ENCODE measurements at regions not wholly inside any gene's neighbourhood (a gene's known extent, or its start where the extent isn't known, plus 50 kb on each side); places are given as distances from the start of the nearest gene placed in this dataset.

DNA sequence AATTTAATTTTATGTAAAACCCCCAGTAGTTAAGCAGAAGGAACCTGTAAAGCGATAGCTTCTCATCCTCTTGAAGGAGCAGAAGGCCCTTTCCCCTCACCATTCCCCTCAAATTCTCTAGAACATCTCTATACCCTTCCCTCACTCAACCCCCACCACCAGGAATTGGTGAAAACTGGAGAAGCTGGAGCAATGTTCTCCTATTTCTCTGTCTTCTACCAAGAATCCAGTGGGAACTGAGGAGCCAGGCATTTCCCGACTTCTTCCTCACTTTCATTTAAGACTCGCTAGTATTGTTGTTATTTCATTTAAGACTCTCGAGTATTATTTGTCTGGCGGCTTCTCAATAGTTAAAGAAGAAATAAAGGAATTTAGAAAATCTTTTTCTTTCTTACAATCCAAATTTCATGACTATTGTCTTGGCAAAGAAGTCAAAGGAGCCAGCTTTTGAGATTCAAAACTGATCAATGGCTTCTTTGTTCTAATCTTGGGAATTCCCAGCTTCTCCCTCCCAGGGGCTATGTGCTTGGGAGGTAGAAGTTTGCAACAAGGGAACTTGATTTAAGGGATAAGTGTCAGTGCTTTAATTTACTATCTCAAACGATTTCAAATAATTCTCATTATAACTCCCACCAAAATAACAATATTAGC, 253.3 kb upstream of the ADGRL2 start:
- TF ChIP-seq, protein P1, sequence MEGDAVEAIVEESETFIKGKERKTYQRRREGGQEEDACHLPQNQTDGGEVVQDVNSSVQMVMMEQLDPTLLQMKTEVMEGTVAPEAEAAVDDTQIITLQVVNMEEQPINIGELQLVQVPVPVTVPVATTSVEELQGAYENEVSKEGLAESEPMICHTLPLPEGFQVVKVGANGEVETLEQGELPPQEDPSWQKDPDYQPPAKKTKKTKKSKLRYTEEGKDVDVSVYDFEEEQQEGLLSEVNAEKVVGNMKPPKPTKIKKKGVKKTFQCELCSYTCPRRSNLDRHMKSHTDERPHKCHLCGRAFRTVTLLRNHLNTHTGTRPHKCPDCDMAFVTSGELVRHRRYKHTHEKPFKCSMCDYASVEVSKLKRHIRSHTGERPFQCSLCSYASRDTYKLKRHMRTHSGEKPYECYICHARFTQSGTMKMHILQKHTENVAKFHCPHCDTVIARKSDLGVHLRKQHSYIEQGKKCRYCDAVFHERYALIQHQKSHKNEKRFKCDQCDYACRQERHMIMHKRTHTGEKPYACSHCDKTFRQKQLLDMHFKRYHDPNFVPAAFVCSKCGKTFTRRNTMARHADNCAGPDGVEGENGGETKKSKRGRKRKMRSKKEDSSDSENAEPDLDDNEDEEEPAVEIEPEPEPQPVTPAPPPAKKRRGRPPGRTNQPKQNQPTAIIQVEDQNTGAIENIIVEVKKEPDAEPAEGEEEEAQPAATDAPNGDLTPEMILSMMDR (conservative IDR thresholded peaks at IDR 0.05; ENCODE audit: low read depth, low read length) = no peak
- H3K4me3 ChIP-seq (ENCODE audit: low read length) = no peak overlapping the region

GRCh38 chr1:81545734-81546133, 255.0 kb upstream of the ADGRL2 start:
- no peak for DNase-seq (ENCODE audit: low read depth)
- TF ChIP-seq, protein P1 (conservative IDR thresholded peaks at IDR 0.05; ENCODE audit: low read depth, low read length) = no peak
- H3K4me3 ChIP-seq (ENCODE audit: low read length) = no peak overlapping the region

More for the DNA sequence above, 253.3 kb upstream of the ADGRL2 start:
- DNase-seq (ENCODE audit: low read depth) = no peak

GRCh38 chr1:81543764-81544163, 257.0 kb upstream of the ADGRL2 start:
- TF ChIP-seq, protein P1 (conservative IDR thresholded peaks at IDR 0.05; ENCODE audit: low read depth, low read length) = no peak
- DNase-seq (ENCODE audit: low read depth) = no peak
- no peak overlapping the region for H3K4me3 ChIP-seq (ENCODE audit: low read length)

DNA sequence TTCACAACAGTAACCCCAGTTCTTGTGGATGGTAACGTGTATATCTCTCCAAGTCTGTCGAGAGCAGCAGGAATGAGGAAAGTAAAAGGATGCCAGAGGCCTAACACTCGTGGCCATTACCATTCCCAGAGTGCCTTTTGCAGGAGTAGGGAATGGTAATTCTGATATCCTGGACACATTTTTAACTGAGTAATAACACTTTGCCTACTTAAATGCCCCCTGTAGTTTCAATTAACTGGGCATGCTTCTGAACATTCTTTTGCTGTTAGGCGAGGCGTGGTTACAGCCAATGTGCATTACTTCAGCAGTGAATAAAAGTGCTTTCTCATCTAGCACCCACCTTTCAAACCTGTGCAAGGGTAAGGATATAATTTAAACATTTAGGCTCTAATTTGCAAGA, 258.5 kb upstream of the ADGRL2 start:
- no peak overlapping the region for H3K4me3 ChIP-seq (ENCODE audit: low read length)
- no peak for DNase-seq (ENCODE audit: low read depth)
- TF ChIP-seq, protein P1 (conservative IDR thresholded peaks at IDR 0.05; ENCODE audit: low read depth, low read length) = no peak

DNA sequence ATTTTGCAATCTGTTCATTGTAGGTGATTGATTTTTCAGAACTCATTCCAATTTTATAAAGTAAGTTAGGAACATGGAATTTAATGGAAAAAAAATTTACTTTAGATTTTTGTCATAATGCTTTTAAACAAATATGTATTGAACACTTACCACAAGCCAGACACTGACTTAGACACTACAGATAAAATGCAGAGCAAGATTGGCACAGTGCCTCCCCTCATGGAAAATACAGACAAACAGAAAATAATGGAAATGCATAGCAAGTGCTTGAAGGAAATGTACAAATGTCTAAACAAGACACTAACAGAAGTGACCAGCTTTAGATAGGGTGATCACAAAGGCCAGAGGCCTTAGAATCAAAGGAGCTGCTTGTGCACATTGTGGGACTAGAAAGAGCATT, 260.5 kb upstream of the ADGRL2 start:
- TF ChIP-seq, protein P1 (conservative IDR thresholded peaks at IDR 0.05; ENCODE audit: low read depth, low read length) = no peak
- H3K4me3 ChIP-seq (ENCODE audit: low read length) = no peak overlapping the region
- no peak for DNase-seq (ENCODE audit: low read depth)

- TF ChIP-seq, protein P1 (conservative IDR thresholded peaks at IDR 0.05; ENCODE audit: low read depth, low read length) = no peak
- no peak for DNase-seq (ENCODE audit: low read depth)
- H3K4me3 ChIP-seq (ENCODE audit: low read length) = no peak overlapping the region
Measured at GRCh38 chr1:81529014-81529413, 271.7 kb upstream of the ADGRL2 start.

DNA sequence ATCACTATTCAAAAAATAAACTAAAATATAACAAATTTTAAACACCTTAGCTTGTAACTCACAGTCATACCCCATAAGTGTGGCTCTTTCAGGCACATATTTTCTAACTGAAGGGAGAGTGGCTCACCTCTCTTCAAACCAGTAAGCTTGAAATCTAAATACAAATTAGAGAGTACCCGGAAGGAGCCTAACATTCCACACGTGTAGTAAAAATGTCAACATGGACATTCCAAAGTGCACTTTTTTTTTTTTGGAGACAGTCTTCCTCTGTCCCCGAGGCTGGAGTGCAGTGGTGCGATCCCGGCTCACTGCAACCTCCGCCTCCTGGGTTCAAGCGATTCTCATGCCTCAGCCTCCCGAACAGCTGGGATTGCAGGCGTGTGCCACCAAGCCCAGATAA, 275.6 kb upstream of the ADGRL2 start:
- TF ChIP-seq, protein P1 (conservative IDR thresholded peaks at IDR 0.05; ENCODE audit: low read depth, low read length) = no peak
- H3K4me3 ChIP-seq (ENCODE audit: low read length) = no peak overlapping the region
- DNase-seq (ENCODE audit: low read depth) = no peak
